ENCODE measurements at regions not wholly inside any gene's neighbourhood (a gene's known extent, or its start where the extent isn't known, plus 50 kb on each side); places are given as distances from the start of the nearest gene placed in this dataset.

- TF ChIP-seq EZH2phosphoT487 (IDR thresholded peaks at IDR 0.05; ENCODE audit: borderline replicate concordance, low read length), result no peak
- TF ChIP-seq, protein P1, sequence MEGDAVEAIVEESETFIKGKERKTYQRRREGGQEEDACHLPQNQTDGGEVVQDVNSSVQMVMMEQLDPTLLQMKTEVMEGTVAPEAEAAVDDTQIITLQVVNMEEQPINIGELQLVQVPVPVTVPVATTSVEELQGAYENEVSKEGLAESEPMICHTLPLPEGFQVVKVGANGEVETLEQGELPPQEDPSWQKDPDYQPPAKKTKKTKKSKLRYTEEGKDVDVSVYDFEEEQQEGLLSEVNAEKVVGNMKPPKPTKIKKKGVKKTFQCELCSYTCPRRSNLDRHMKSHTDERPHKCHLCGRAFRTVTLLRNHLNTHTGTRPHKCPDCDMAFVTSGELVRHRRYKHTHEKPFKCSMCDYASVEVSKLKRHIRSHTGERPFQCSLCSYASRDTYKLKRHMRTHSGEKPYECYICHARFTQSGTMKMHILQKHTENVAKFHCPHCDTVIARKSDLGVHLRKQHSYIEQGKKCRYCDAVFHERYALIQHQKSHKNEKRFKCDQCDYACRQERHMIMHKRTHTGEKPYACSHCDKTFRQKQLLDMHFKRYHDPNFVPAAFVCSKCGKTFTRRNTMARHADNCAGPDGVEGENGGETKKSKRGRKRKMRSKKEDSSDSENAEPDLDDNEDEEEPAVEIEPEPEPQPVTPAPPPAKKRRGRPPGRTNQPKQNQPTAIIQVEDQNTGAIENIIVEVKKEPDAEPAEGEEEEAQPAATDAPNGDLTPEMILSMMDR (IDR thresholded peaks at IDR 0.05; ENCODE audit: low read depth, low read length, poor library complexity, severe bottlenecking), result no peak
Measured at GRCh38 chr18:78903436-78904178, 76.0 kb upstream of the SALL3 start.
